GM21529 (cell line): ENCODE measurements at regions not wholly inside any gene's neighbourhood (a gene's known extent, or its start where the extent isn't known, plus 50 kb on each side); places are given as distances from the start of the nearest gene placed in this dataset.
"Not testable (repeated sequence)": the region's sequence is repeated elsewhere in the genome, so short reads cannot be mapped to it uniquely, and the experiment has no call there.

Experiments
- ATAC-seq: cut with Tn5 transposase; IDR thresholded peaks from one replicate; pipeline ENCODE4 v1.9.1; 2021; ENCODE audit not compliant: unreplicated experiment

GRCh38 chr11:29095821-29096220, 921.0 kb downstream of the KCNA4 start:
- ATAC-seq: no peak

DNA sequence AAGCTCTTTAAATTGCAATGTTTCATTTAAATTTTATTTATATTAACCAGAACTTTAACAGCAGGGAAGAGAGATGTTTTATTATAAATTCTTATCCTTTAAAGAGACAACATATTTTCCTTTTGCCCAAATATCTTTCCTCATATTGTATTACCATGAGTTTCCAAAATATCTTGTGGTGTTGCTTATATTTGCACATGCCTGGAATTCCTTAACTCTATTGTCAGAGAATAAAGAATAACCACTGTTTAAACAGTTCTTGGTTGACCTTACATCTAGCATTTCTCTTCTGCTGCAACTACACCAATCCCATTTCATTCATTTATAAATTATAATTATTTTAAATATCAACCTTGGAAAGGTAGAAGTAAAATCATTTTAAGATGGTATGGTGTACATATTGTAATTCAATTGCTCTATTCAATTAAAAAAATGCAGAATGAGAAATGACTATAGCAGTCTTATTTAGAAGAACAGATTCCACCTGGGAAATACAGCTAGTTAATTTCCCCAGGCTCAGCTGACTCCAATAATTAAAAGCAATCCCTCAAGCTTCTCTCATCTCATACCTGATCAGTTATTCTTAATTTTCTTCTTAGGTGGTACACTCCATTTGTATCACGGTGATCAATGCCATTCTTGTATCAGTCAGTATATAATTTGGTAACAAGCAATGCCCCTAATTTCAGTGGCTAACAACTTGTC, 923.3 kb downstream of the KCNA4 start:
- ATAC-seq: no peak

DNA sequence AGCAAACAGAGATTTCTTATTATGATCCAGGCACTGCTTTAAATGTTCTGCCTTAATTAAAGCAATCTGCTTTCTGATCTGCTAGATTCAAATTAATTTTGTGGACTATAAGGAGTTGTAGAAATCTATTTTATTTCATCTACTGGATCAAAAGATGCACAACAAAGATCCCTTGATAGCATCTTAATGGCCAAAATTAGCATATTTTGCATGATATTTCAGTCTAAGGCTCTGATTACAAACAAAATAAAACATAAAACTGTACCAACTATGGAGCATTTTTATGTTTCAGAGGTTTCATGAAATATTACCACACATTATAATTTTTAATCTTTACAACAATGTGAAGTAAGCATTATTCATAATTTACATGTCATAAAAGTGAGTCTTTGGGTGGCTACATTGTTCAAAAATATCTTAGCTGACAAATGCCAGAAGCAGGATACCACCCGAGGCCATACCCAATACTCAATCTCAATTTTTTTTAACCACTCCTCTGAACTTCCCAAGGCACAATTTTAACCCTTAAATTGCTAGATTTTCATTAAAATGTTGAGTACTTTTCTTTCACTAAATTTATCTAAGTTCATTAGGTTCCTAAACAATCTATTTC, 929.5 kb downstream of the KCNA4 start:
- ATAC-seq: no peak

DNA sequence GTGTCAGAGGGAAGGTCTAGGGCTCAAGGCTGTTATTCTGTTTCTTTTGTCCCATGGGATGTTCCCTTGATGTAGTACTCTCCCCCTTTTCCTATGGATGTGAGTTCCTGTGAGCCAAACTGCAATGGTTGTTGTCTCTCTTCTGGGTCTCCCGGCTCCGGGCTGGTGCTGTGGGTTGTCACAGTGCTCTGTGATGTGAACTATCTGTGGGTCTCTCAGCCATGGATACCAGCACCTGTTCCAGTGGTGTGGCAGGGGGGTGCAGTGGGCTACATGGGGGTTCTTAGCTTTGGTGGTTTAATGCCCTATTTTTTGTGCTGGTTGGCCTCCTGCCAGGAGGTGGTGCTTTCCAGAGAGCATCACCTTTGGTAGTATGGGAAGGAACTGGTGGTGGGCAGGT, 941.1 kb downstream of the KCNA4 start:
- no peak for ATAC-seq

DNA sequence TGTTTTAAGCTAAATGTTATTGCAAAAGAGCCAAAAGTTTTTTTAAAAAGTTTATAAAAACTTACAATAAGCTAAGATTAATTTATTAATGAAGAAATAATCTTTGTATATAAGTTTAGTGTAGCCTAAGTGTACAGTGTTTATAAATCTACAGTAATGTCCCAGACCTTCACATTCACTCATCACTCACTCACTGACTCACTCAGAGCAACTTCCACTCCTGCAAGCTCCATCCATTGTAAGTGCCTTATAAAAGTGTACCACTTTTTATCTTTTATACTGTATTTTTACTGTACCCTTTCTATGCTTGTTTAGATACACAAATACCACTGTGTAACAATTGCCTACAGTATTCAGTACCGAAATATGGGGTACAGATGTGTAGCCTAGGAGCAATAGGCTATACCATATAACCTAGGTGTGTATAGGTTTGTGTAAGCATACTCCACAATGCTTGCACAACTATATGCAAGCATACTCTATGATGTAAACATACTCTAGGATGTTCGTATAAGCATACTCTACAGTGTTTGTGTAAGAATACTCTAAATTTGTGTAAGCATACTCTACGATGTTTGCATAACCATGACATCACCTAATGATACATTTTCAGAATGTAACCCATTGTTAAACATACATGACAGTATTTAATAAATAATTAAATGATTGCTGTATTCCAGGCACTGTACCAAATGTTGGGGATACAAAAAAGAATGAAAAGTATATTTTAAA, 953.0 kb downstream of the KCNA4 start:
- ATAC-seq: no peak

- no peak for ATAC-seq
Observed at GRCh38 chr11:29061452-29061851, 953.3 kb downstream of the METTL15 start.

DNA sequence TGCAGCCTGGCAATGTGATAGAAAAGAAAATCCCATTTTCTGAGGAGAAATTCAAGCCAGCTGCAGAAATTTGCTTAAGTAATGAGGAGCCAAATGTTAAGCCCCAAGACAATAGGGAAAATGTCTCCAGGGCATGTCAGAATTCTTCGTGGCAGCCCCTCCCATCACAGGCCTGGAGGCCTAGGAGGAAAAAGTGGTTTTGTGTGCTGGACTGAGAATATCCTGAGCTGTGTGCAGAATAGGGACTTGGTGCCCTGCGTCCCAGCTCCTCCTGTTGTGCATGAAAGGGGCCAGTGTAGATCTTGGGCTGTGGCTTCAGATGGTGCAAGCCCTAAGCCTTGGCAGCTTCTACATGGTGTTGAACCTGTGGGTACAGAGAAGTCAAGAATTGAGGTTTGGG, 948.3 kb downstream of the METTL15 start:
- ATAC-seq: not testable (repeated sequence)

- no peak for ATAC-seq
Observed at GRCh38 chr11:29051935-29052334, 943.7 kb downstream of the METTL15 start.

DNA sequence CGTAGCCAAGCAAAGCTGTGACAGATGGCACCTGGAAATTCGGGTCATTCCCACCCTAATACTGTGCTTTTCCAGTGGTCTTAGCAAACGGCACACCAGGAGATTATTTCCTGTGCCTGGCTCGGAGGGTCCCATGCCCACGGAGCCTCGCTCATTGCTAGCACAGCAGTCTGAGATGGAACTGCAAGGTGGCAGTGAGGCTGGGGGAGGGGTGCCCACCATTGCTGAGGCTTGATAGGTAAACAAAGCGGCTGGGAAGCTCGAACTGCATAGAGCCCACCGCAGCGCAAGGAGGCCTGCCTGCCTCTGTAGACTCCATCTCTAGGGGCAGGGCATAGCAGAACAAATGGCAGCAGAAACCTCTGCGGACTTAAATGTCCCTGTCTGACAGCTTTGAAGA, 942.8 kb downstream of the METTL15 start:
- not testable (repeated sequence) for ATAC-seq

GRCh38 chr11:29040489-29040888, 932.3 kb downstream of the METTL15 start:
- no peak for ATAC-seq

DNA sequence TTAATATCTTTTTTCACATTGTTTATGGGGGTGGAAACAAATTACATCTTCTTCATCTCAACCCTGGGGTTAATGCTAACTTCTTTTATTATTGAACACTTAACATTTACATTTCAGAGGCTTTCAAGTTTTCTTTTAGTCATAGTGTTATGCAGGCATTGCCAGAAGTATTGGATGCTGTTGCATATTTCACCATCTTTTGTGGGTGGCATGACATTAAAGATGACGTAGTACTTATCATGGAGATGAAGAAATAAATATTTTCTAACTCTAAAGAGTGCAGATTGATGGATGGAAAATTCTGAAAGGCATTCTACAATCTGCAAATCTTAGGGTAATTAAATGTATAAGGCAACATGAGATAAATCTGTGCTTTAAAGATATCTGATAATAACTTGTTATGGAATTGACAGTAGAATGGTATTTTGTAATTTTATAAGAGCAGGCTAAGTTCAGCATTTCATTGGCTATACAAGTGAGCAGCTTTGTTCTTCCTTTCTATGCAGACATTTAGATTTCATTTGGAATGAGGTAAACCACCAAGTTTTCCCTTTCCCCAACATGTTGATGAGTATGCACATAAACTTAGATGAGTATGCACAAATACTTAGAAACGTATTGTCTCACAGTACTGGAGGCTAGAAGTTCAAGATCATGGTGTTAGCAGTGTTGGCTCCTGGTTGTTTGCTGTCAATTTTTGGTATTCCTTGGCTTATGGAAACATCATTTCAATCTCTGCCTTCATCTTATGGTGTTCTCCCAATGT, 924.4 kb downstream of the METTL15 start:
- ATAC-seq: no peak

DNA sequence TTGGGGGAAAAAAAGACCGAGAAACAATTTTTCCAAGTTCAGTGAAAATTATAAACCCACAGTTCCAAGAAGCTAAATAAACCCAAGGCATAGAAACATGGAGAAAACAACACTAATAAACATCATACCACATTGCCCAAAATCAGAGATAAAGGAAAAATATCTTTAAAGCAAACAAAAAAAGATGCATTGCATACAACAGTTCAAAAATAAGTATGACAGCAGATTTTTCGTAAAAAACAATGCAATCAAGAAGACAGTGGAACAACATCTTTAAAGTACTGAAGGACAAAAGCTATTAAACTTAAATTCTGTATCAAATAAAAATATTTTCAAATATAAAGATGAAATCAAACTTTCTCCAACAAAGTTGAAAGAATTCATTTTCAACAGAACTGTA, 921.3 kb downstream of the METTL15 start:
- ATAC-seq: no peak

- ATAC-seq: no peak
Observed at GRCh38 chr11:29027436-29027835, 919.2 kb downstream of the METTL15 start.

GRCh38 chr11:29026286-29026685, 918.1 kb downstream of the METTL15 start:
- no peak for ATAC-seq

DNA sequence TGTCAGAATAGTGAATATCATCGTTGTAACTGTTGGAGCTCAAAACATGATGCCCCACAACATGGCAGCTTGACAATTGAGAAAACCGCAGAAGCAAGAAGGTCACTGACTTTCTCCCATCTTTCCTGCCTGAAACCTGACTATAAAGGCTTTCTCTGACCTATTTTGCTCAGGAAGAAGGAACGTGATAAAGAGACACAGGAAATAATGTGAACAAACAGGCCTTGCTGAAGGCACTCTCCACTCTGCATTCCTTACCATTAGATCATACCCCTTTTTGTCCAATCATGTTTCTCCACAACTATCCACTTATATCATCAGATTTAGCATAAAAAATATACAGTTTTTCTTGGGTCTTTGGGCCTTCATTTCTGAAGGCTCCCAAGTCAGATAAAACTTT, 916.8 kb downstream of the METTL15 start:
- ATAC-seq: no peak

DNA sequence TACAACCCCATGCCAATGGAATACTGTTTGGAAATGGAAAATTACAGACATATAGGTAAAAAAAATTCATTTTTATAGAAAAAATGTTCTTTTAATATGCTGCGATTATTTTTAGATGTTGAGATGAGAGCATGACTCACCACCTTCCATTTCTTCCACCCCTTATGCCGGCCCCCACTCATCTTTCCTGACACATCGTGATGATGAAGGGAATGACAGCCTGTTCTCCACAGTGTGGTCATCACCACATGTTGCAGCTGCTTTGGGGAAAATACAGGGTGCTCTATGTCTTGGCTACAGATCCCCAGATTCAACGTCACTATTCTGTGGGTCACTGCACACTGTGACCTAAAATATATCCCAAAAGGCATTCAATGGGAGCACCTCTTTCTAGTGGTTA, 916.2 kb downstream of the METTL15 start:
- ATAC-seq: no peak

DNA sequence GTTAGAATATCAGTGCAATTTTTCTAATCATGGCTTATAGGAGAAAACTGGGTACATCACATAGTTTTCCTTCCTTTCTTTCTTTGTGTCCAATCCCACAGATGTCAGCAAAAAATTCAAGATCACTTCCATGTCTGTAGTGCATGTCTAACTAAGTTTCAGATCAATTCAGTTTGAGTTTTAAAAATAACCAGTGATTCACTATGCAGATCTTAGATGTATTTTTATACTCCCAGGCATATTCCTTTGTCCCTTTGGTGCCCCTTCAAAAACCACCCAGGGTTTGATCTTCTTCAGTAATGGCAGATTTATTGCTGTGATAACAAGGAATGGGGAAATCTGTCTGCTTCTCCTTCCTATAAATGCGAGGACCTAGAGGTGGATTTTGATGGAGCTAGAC, 915.6 kb downstream of the METTL15 start:
- no peak for ATAC-seq

- no peak for ATAC-seq
Observed at GRCh38 chr11:29022676-29023075, 914.5 kb downstream of the METTL15 start.

- no peak for ATAC-seq
Observed at GRCh38 chr11:29019960-29020683, 911.9 kb downstream of the METTL15 start.

- ATAC-seq: no peak
Observed at GRCh38 chr11:29018631-29019030, 910.4 kb downstream of the METTL15 start.

- ATAC-seq: no peak
Observed at GRCh38 chr11:29017941-29018340, 909.8 kb downstream of the METTL15 start.
